Esophagus (tissue), 2 donors: ENCODE measurements at regions not wholly inside any gene's neighbourhood (a gene's known extent, or its start where the extent isn't known, plus 50 kb on each side); places are given as distances from the start of the nearest gene placed in this dataset.

Experiments
- H3K27ac ChIP-seq, 2 donors: one replicate each; pipeline ENCODE4 v1.5.1; 2013; ENCODE audit warnings: low read depth in 2 of 2, mild to moderate bottlenecking in 2 of 2, inconsistent platforms in 1 of 2, low read length in 1 of 2, moderate library complexity in 1 of 2
- H3K27me3 ChIP-seq, 2 donors: one replicate each; pipeline ENCODE4 v1.6.1; 2013; ENCODE audit warnings: low read length in 2 of 2, control low read depth in 1 of 2, mild to moderate bottlenecking in 1 of 2; ENCODE audit not compliant: insufficient read depth in 2 of 2, control insufficient read depth in 1 of 2
- H3K36me3 ChIP-seq, 2 donors: one replicate each; pipeline ENCODE4 v1.6.1; 2013; ENCODE audit warnings: low read length in 1 of 2; ENCODE audit not compliant: control insufficient read depth in 2 of 2, insufficient read depth in 2 of 2
- H3K4me1 ChIP-seq, 2 donors: one replicate each; pipeline ENCODE4 v1.6.1; 2013; ENCODE audit warnings: low read length in 1 of 2; ENCODE audit not compliant: control insufficient read depth in 2 of 2, insufficient read depth in 2 of 2
- H3K4me3 ChIP-seq, 2 donors: one replicate each; pipeline ENCODE4 v1.5.1; 2013; ENCODE audit warnings: low read length in 2 of 2, mild to moderate bottlenecking in 2 of 2, low read depth in 1 of 2, moderate library complexity in 1 of 2
- H3K9me3 ChIP-seq, 2 donors: one replicate each; pipeline ENCODE4 v1.6.1; 2013; ENCODE audit warnings: mild to moderate bottlenecking in 2 of 2, low read depth in 1 of 2, low read length in 1 of 2, moderate library complexity in 1 of 2; ENCODE audit not compliant: control insufficient read depth in 2 of 2, insufficient read depth in 1 of 2
- WGBS, 2 donors: extraction: QIAGEN DNeasy Blood & Tissue Kit; methylation state at CpG; one replicate each; pipeline ENCODE4 v1.1.7; 2013; 5-methylcytosine and 5-hydroxymethylcytosine counted together
- donor health status: healthy with polysubstance abuse.
- donor health status: Bipolar disorder and iron deficiency.

DNA sequence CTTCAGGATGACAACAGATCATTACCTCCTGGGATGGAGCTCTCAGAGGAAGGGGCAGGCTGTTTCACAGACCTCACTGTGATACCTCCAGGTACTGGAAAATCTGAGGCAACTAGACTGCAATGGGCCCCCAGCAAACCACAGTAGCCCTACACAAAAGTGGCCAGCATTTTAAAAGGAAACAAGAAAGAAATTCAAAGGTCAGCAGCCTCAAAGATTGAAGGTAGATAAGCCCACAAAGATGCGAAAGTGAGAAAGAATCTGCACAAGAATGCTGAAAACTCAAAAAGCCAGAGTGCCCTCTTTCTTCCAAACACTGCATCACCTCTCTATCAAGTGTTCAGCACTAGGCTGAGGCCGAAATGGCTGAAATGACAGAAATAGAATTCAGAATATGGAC lies 499.5 kb upstream of the CHAC2 start:
- WGBS, 2 donors: 47 to 51% methylated on average over 2 of the region's 2 CpGs
- Histone ChIP-seq H3K4me3 (no peak overlapping the region), H3K4me1 (no peaks in the 10 kb centered on the region), H3K9me3 (no peaks in the 10 kb centered on the region), H3K27ac (no peak overlapping the region), H3K36me3 (no peaks in the 10 kb centered on the region), H3K27me3 (no peaks in the 10 kb centered on the region)

DNA sequence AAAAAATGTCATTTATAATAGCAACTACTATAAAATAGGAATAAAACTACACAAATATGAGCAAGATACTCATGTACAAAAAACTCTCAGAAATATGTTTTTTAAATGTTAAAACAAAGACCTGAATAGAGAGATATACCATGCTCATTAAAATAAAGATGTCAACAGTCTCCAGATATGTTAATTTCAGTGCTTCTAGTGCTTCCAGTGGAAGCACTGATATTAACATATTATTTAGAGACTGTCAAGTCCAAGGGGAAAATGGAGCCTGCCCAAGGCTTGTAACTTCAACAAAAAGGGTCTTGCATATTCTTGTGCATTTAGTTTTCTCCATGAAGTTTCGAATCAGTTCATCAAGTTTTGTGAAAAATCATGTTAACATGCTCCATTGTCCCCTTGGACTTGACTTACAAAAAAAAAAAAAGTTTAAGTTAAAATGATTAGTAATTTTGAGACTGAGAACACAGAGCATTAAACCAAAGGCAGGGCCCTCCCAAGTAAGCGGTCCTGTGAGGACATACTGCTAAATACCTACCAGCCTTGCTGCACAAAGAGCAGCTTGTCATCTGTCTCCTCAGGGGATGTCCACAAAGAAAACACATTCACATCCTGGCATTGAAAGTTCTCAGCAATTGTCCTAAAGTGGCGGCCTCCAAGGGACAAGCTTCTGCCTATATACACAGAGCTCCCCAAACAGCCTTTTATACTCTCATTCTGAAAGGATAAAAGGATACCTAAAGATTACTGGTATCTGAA lies 501.9 kb upstream of the CHAC2 start:
- H3K4me3 ChIP-seq: no peak overlapping the region
- no peak overlapping the region for H3K27ac ChIP-seq
- H3K9me3 ChIP-seq: no peaks in the 10 kb centered on the region
- no peaks in the 10 kb centered on the region for H3K36me3 ChIP-seq
- no peaks in the 10 kb centered on the region for H3K4me1 ChIP-seq
- H3K27me3 ChIP-seq: no peaks in the 10 kb centered on the region
- WGBS, 2 donors: 67 to 72% methylated on average over 3 of the region's 3 CpGs

DNA sequence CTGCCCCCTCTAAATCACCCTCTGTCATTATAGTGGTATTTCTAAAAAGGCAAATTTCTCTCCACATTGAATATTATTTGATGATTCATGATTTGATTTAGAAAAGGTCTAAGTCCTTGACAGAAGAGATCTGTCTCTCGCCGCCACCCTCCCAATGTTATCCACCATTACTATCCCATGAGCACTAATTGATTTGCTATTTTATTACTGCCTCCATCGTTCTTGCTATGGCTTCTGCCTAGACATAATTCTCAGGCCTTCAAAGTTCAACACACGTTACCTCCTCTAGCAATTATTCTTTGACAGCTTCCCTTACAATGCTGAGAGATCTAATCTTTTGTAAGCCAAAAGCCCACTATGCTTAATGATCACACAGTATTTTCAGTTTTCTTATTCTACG lies 507.0 kb upstream of the CHAC2 start:
- Histone ChIP-seq H3K36me3 (no peaks in the 10 kb centered on the region), H3K27ac (no peak overlapping the region), H3K4me3 (no peak overlapping the region), H3K4me1 (no peaks in the 10 kb centered on the region), H3K27me3 (no peaks in the 10 kb centered on the region), H3K9me3 (peaks cover 0 to 3% of the 10 kb centered on the region in 2 donors)
- WGBS, 2 donors: 87 to 91% methylated on average over 5 of the region's 5 CpGs

DNA sequence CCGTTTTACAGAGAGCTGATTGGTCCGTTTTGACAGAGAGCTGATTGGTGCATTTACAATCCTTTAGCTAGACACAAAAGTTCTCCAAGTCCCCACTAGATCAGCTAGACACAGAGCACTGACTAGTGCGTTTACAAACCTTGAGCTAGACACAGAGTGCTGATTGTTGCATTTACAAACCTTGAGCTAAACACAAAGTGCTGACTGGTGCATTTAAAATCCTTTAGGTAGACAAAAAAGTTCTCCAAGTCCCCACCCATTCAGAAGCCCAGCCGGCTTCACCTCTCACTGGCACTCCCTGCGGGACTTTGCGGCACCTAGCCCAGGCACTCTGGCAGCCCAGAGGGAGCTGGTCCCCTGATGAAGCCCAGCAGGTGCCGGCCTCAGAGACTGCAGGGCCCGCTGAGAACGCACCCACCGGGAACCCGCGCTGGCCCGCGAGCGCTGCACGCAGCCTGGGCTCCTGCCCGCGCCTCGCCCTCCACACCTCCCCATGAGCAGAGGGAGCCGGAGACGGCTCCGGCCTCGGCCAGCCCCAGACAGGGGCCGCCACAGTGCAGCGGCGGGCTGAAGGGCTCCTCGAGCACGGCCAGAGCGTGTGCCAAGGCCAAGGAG lies 508.1 kb upstream of the CHAC2 start:
- peaks cover 0 to 3% of the 10 kb centered on the region in 2 donors for H3K9me3 ChIP-seq
- no peak overlapping the region for H3K4me3 ChIP-seq
- WGBS, 2 donors: 93 to 96% methylated on average over 29 of the region's 29 CpGs
- H3K4me1 ChIP-seq: no peaks in the 10 kb centered on the region
- no peak overlapping the region for H3K27ac ChIP-seq
- no peaks in the 10 kb centered on the region for H3K36me3 ChIP-seq
- no peaks in the 10 kb centered on the region for H3K27me3 ChIP-seq

DNA sequence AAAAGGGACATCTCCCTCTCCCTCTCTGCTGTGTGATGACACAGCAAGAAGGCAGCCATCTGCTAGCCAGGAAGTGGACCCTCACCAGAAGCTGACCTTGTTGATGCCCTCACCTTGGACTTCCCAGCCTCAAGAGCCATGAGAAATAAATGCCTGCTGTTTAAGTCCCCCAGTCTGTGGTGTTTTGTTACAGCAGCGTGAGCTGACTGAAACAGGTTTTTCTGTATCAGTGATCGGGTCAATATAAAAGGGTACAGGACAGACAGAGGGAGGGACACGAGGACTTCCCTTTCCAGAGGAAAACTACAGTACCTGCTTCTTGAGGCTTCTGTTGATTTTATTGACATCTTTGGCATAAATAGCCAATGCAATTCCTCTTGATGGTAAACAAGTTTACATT lies 510.3 kb upstream of the CHAC2 start:
- Histone ChIP-seq H3K27me3 (no peaks in the 10 kb centered on the region), H3K9me3 (peaks cover 0 to 3% of the 10 kb centered on the region in 2 donors), H3K4me3 (no peak overlapping the region), H3K27ac (no peak overlapping the region), H3K36me3 (no peaks in the 10 kb centered on the region), H3K4me1 (no peaks in the 10 kb centered on the region)
- 86 to 87% methylated on average over 3 of the region's 3 CpGs for WGBS, 2 donors

DNA sequence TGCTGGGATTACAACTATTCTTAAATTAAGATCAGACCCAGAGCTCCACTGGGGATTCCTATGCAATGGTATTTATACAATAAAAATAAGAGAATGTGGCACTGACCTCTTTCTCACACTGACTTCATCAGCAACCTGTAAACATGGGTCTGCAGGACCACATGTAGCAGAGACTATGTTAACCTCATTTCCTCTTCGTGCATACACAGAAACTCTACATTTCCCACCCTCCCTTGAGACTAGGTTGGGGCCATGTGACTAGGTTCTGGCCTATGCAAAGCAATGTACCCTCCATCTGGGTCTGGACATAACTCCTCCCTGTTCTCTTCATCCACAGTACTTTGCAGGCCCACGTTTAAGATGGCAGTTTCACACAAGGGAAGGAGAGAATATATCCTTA lies 514.4 kb upstream of the CHAC2 start:
- WGBS, 2 donors: 62 to 66% methylated on average over 2 of the region's 2 CpGs
- Histone ChIP-seq H3K27me3 (no peaks in the 10 kb centered on the region), H3K9me3 (no peaks in the 10 kb centered on the region), H3K27ac (no peak overlapping the region), H3K4me1 (no peaks in the 10 kb centered on the region), H3K4me3 (no peak overlapping the region), H3K36me3 (no peaks in the 10 kb centered on the region)

DNA sequence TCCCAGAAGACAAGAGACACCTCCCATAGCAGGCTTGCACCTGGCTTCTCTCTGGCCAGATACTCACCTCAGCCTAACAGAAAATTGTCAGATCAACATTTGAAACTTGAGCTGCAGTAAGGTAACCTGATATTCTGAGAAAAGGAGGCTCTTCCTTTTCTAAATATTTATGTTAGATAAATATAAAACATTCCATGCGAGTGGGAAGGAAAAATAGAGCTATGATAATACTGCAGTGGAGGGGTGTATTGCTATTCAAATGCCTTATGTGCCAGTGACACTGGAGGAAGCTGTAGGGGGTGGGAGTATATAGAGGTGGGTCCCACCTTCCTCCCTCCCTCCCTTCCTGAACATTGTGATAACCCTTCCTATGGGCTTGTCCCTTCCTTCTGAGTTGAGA lies 515.5 kb upstream of the CHAC2 start:
- no peaks in the 10 kb centered on the region for H3K27me3 ChIP-seq
- no peaks in the 10 kb centered on the region for H3K36me3 ChIP-seq
- H3K4me1 ChIP-seq: no peaks in the 10 kb centered on the region
- H3K27ac ChIP-seq: no peak overlapping the region
- H3K4me3 ChIP-seq: no peak overlapping the region
- no peaks in the 10 kb centered on the region for H3K9me3 ChIP-seq
- WGBS, 2 donors: 31 to 32% methylated on average over 1 of the region's 1 CpG

DNA sequence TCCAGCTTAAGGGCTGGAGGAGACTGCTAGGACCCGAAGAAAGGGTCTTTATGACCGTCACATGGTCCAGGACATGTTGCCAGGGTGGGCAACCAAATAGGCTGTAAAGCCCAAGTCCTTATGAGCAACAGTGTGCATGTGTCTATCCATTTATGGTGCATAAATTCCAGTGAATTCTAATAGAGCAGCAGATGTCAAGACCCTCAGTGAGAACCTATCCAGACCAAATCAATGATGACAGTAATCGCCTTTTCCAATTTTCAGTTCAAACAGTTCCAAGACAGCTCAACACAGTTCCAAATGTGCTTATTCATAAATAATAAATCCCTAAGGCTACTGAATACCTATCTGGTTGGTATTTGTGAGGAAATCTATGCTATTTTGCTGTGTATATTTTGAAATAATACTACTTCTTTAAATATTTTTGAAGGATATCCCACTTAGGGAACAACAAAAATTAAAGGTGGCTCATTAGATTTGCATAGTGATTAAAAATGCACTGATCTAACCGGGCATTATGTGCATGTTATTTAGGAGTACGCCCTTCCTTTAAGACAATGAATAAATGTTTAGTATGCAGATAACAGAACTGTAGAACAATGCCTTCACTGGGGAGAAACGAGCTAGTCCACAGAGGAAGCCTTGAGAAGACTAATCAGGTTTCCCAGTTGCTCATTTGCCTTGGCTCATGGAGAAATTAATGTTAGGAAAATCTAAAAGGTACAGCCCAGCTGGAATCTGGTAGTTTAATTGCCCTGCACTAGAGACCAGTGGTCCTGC lies 519.5 kb upstream of the CHAC2 start:
- WGBS, 2 donors: 71% methylated on average over 6 of the region's 6 CpGs
- Histone ChIP-seq H3K27me3 (no peaks in the 10 kb centered on the region), H3K27ac (no peak overlapping the region), H3K36me3 (no peaks in the 10 kb centered on the region), H3K9me3 (no peaks in the 10 kb centered on the region), H3K4me1 (no peaks in the 10 kb centered on the region), H3K4me3 (no peak overlapping the region)

DNA sequence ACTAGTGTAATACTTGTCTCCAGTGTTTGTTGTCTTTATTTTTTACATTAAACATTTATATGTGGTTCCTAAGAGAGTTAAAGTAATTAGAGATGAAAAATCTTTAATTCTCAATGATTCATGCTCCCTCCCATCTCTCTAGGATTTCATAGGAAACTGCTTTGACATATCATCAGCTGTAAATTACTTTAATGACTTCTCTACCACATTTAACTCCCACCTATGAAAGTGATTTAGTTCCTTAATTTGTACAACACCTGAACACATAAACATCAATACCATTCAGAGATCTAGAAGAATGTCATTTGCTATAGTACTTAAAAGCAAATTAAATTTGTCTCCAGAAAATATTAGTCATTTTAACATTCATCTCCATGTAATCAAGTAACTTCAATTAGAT lies 524.2 kb upstream of the CHAC2 start:
- H3K4me1 ChIP-seq: no peaks in the 10 kb centered on the region
- no peak overlapping the region for H3K4me3 ChIP-seq
- H3K36me3 ChIP-seq: no peaks in the 10 kb centered on the region
- H3K27ac ChIP-seq: no peak overlapping the region
- no peaks in the 10 kb centered on the region for H3K9me3 ChIP-seq
- H3K27me3 ChIP-seq: no peaks in the 10 kb centered on the region
